ENCODE measurements at regions not wholly inside any gene's neighbourhood (a gene's known extent, or its start where the extent isn't known, plus 50 kb on each side); places are given as distances from the start of the nearest gene placed in this dataset.

GRCh38 chr1:168416220-168416619, 127.6 kb downstream of the XCL2 start:
- no peaks in the 10 kb centered on the region for H3K9me3 Mint-ChIP-seq
- TF ChIP-seq CTCF (IDR thresholded peaks at IDR 0.05; ENCODE audit: unreplicated experiment in 3 of 3) = no peak
- no peak overlapping the region for H3K27ac Mint-ChIP-seq
- no peaks in the 10 kb centered on the region for H3K36me3 Mint-ChIP-seq (ENCODE audit: low read depth)
- H3K4me1 Mint-ChIP-seq = no peaks in the 10 kb centered on the region
- no peak overlapping the region for H3K4me3 Mint-ChIP-seq
- no peaks in the 10 kb centered on the region for H3K27me3 Mint-ChIP-seq (ENCODE audit: low read depth)

- Mint-ChIP-seq H3K27me3 (ENCODE audit: low read depth) (no peaks in the 10 kb centered on the region), H3K36me3 (ENCODE audit: low read depth) (no peaks in the 10 kb centered on the region), H3K4me1 (no peaks in the 10 kb centered on the region), H3K27ac (no peak overlapping the region), H3K4me3 (no peak overlapping the region), H3K9me3 (no peaks in the 10 kb centered on the region)
- TF ChIP-seq CTCF (IDR thresholded peaks at IDR 0.05; ENCODE audit: unreplicated experiment in 3 of 3) = no peak
Observed at GRCh38 chr1:168414914-168415313, 128.9 kb downstream of the XCL2 start.

- H3K4me3 Mint-ChIP-seq = no peak overlapping the region
- H3K36me3 Mint-ChIP-seq (ENCODE audit: low read depth) = no peaks in the 10 kb centered on the region
- peaks cover 2% of the 10 kb centered on the region for H3K9me3 Mint-ChIP-seq
- TF ChIP-seq CTCF (IDR thresholded peaks at IDR 0.05; ENCODE audit: unreplicated experiment in 3 of 3) = no peak
- H3K27ac Mint-ChIP-seq = no peak overlapping the region
- peaks cover 4% of the 10 kb centered on the region for H3K27me3 Mint-ChIP-seq (ENCODE audit: low read depth)
- H3K4me1 Mint-ChIP-seq = no peaks in the 10 kb centered on the region
Observed at GRCh38 chr1:168410464-168410863, 129.8 kb downstream of the TBX19 start.

GRCh38 chr1:168408884-168409283, 128.2 kb downstream of the TBX19 start:
- peaks cover 4% of the 10 kb centered on the region for H3K27me3 Mint-ChIP-seq (ENCODE audit: low read depth)
- no peaks in the 10 kb centered on the region for H3K36me3 Mint-ChIP-seq (ENCODE audit: low read depth)
- no peak overlapping the region for H3K4me3 Mint-ChIP-seq
- H3K4me1 Mint-ChIP-seq = no peaks in the 10 kb centered on the region
- H3K27ac Mint-ChIP-seq = no peak overlapping the region
- H3K9me3 Mint-ChIP-seq = peaks cover 2% of the 10 kb centered on the region
- TF ChIP-seq CTCF (IDR thresholded peaks at IDR 0.05; ENCODE audit: unreplicated experiment in 3 of 3) = no peak

GRCh38 chr1:168408539-168408865, 127.8 kb downstream of the TBX19 start:
- no peaks in the 10 kb centered on the region for H3K4me1 Mint-ChIP-seq
- no peak overlapping the region for H3K27ac Mint-ChIP-seq
- TF ChIP-seq CTCF (IDR thresholded peaks at IDR 0.05; ENCODE audit: unreplicated experiment in 3 of 3) = no peak
- H3K27me3 Mint-ChIP-seq (ENCODE audit: low read depth) = peaks cover 4% of the 10 kb centered on the region
- no peaks in the 10 kb centered on the region for H3K36me3 Mint-ChIP-seq (ENCODE audit: low read depth)
- no peak overlapping the region for H3K4me3 Mint-ChIP-seq
- peaks cover 2% of the 10 kb centered on the region for H3K9me3 Mint-ChIP-seq

- Mint-ChIP-seq H3K4me3 (no peak overlapping the region), H3K27ac (no peak overlapping the region), H3K9me3 (peaks cover 2% of the 10 kb centered on the region), H3K4me1 (no peaks in the 10 kb centered on the region), H3K27me3 (ENCODE audit: low read depth) (peaks cover 4% of the 10 kb centered on the region), H3K36me3 (ENCODE audit: low read depth) (no peaks in the 10 kb centered on the region)
- no peak for TF ChIP-seq CTCF (IDR thresholded peaks at IDR 0.05; ENCODE audit: unreplicated experiment in 3 of 3)
Observed at GRCh38 chr1:168407832-168408538, 127.3 kb downstream of the TBX19 start.

Data from nephron (organoid).